Body of pancreas (tissue), 4 donors: ENCODE measurements at regions not wholly inside any gene's neighbourhood (a gene's known extent, or its start where the extent isn't known, plus 50 kb on each side); places are given as distances from the start of the nearest gene placed in this dataset.

Source experiments
- POLR2A ChIP-seq, 3 donors: fragments of 450-650 bp; IDR thresholded peaks; one replicate each; pipeline ENCODE4 v1.6.1; 2016; ENCODE audit warnings: antibody characterized with exemption in 3 of 3, mild to moderate bottlenecking in 2 of 3
- TF ChIP-seq, protein P1 (sequence below), 7 experiments: fragments of 450-650 bp in 4 of 7; fragments of 200-600 bp in 3 of 7; sonication (generic) in 3 of 7; IDR thresholded peaks; one replicate each; pipeline ENCODE4 v1.5.1; 2016 to 2019; ENCODE audit warnings: antibody characterized with exemption in 7 of 7

DNA sequence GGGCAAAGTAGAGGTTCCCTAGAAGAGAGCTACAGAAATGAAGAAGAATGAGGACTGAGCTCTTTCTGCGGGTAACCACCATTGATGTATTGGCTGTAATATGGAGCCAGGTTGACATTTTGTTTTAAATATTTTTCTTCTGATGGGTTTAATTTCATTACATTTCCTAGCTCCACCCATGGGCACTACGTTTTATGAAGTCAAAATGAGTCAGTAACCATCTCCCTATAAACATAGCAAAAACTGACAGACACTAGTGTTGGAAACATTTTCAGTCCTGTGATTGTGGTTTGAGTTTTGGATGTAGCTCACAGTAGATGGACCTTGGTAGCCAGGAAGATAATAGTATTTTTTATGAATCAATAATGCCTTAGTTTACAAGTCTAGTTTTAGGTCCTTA lies 470.4 kb upstream of the B3GALT2 start:
- TF ChIP-seq, protein P1, sequence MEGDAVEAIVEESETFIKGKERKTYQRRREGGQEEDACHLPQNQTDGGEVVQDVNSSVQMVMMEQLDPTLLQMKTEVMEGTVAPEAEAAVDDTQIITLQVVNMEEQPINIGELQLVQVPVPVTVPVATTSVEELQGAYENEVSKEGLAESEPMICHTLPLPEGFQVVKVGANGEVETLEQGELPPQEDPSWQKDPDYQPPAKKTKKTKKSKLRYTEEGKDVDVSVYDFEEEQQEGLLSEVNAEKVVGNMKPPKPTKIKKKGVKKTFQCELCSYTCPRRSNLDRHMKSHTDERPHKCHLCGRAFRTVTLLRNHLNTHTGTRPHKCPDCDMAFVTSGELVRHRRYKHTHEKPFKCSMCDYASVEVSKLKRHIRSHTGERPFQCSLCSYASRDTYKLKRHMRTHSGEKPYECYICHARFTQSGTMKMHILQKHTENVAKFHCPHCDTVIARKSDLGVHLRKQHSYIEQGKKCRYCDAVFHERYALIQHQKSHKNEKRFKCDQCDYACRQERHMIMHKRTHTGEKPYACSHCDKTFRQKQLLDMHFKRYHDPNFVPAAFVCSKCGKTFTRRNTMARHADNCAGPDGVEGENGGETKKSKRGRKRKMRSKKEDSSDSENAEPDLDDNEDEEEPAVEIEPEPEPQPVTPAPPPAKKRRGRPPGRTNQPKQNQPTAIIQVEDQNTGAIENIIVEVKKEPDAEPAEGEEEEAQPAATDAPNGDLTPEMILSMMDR (IDR thresholded peaks at IDR 0.05): no peak
- no peak for TF ChIP-seq POLR2A (IDR thresholded peaks at IDR 0.05)
